Fibroblast of the aortic adventitia (primary cell): ENCODE measurements at regions not wholly inside any gene's neighbourhood (a gene's known extent, or its start where the extent isn't known, plus 50 kb on each side); places are given as distances from the start of the nearest gene placed in this dataset.

ENCODE experiments used
- DNase-seq: peaks from one replicate; pipeline ENCODE4 v3.0.0-alpha.2; 2010; ENCODE audit warnings: low read depth
- H3K4me3 ChIP-seq: 2 replicates; pipeline ENCODE4 v1.5.1; 2011; ENCODE audit warnings: low read depth, mild to moderate bottlenecking, control low read depth, low read length, moderate library complexity
- TF ChIP-seq, protein P1 (sequence below): IDR thresholded peaks from 2 replicates; pipeline ENCODE4 v1.5.1; 2011; ENCODE audit warnings: mild to moderate bottlenecking, low read length, control low read depth, inconsistent platforms; ENCODE audit not compliant: insufficient read depth

DNA sequence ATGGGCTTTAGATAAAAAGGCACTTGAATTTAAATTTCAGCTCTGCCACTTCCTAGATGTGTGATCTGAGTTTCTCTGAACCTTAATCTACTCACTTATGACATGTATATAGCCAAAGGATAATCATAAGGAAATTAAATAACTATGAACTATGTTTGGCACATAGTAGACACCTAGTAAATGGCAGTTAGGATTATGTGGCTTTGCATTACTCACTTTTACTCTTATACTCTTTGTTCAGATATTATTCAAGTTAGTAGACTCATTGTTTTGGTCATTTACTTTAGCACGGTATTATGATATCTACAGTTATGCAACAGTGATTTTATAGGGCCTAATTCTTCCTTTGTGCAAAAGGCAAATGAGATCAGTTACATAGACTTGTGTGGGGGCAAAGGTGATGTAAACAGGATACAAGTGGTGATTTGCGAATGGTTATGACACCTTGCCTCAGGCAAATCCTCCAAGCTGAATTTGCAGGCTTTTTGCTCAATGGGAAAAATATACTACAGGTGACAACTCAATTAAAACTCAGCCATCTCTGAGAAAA is 297.2 kb upstream of the PBX1 start:
- TF ChIP-seq, protein P1, sequence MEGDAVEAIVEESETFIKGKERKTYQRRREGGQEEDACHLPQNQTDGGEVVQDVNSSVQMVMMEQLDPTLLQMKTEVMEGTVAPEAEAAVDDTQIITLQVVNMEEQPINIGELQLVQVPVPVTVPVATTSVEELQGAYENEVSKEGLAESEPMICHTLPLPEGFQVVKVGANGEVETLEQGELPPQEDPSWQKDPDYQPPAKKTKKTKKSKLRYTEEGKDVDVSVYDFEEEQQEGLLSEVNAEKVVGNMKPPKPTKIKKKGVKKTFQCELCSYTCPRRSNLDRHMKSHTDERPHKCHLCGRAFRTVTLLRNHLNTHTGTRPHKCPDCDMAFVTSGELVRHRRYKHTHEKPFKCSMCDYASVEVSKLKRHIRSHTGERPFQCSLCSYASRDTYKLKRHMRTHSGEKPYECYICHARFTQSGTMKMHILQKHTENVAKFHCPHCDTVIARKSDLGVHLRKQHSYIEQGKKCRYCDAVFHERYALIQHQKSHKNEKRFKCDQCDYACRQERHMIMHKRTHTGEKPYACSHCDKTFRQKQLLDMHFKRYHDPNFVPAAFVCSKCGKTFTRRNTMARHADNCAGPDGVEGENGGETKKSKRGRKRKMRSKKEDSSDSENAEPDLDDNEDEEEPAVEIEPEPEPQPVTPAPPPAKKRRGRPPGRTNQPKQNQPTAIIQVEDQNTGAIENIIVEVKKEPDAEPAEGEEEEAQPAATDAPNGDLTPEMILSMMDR: no peak
- no peak for DNase-seq
- H3K4me3 ChIP-seq: no peak overlapping the region

DNA sequence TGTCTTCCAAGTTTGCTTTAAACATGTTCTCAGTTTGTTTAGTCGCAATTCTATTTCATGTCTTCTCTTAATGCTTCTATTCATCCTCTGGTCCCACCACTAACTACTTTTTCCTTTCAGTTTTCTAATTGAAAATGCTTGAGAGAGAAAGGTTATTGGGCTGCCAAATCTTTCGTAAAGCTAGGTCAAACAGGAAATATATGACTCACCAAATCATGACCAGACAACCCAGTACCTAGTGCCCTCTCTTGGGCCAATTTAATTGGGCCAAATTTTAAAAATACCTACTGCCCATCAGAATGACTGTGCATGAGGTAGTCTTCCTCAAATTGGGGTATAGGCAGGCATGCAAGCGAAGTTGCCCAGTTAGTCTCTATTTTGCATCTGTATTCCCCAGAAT is 295.4 kb upstream of the PBX1 start:
- DNase-seq: peak; percentile 6
- TF ChIP-seq, protein P1: no peak
- no peak overlapping the region for H3K4me3 ChIP-seq

DNA sequence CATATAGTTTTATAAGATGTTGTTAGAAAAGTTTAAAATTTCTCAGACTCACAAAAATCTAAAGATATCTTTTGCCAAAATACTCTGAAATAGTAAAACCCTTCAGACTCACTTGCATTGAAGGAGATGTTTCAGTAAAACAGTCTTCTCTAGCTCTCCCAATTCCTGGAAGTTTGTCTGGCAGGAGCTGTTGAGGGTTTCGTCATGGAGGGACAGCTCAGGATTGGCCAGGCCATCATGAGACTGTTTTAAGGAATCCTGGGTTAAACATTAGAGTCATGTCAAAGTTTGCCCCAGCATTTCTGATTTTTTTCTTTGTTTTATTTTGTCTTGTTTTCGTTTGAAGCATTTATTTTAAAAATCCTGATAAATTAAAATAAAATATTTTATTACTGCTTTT is 293.8 kb upstream of the PBX1 start:
- TF ChIP-seq, protein P1: no peak
- H3K4me3 ChIP-seq: no peak overlapping the region
- DNase-seq: peak; percentile 6

DNA sequence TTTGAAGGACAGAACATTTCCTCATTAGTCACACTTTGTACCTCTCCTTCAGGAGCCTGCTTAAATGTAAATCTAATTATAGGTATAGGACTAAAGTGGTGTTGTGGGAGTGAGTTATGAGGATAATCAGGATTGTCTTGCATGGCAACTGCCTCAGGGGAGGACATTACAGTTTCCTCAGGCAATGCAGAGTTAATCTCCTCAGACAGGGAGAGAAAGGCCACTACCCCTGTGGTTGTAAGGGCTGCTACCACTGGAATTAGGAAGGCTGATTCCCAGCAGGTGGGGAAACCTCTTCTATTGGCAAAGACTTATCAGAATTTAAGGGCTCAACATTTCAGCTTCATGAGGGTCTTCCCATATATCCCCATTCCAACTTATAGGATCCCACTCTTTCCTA is 286.8 kb upstream of the PBX1 start:
- TF ChIP-seq, protein P1: no peak
- no peak overlapping the region for H3K4me3 ChIP-seq
- no peak for DNase-seq

DNA sequence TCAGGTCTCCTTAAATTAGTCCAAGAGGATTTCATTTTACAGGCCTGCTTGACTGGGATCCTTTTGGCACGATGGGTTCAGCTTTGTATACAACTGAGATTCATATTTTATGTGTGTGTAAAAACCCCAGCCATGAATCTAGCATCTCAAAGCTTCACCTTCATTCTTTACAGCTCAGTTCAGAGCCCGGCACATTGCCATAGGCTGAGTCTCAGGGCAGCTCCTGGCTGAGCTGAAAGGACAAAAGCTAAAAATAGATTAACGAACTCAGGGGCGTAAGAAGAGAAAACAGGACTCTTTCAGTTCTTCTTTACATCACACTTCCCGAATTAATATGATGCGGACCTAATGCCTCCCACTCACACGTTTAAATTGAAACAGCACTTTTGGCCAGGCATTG is 262.8 kb upstream of the PBX1 start:
- no peak overlapping the region for H3K4me3 ChIP-seq
- TF ChIP-seq, protein P1: no peak
- no peak for DNase-seq

DNA sequence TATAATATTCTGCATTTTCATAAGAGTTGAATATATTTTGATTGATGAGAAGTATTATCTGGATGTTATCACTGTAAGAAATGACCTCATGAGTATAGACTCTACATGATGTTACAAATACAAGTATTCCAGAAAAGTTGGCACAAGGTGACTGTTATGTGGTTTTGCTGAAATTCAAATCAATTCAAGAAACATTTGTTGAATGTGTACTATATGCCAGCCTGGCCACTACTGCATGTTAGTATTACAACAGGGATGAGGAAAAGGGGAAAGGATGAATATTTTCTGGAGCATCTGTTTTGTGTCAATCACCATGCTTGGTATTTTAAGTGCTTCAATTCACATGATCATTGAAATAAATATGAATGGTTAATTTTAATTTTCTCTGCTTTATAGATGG is 250.9 kb upstream of the PBX1 start:
- TF ChIP-seq, protein P1: no peak
- peak; percentile 54 for DNase-seq
- no peak overlapping the region for H3K4me3 ChIP-seq

DNA sequence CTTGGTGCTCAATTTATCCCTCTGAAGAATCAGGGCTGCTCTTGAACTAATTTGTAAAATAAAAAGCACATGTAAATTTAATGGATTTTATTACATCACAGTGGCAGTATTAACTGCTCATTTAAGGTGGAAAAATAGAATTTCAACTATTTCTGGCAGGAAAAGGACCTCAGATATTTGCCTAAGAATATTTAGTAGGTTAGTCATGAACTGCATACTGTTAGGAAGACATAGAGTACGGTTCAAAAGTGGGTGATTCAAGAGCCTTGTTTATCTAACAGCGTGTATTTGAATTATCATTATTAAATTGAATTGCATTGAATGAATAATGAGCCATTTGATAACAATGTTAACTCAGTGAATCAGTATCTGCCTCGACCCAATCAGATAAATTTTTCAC is 248.8 kb upstream of the PBX1 start:
- no peak overlapping the region for H3K4me3 ChIP-seq
- TF ChIP-seq, protein P1: no peak
- peak; percentile 60 for DNase-seq
